LHCN-M2 (cell line): ENCODE measurements at regions not wholly inside any gene's neighbourhood (a gene's known extent, or its start where the extent isn't known, plus 50 kb on each side); places are given as distances from the start of the nearest gene placed in this dataset.

Experiments
- DNase-seq: peaks from one replicate; pipeline ENCODE4 v3.0.0-alpha.2; 2012; ENCODE audit warnings: low read depth

- DNase-seq, result no peak
These were observed 56.4 kb upstream of the SPOCK3 start for GRCh38 chr4:167290678-167291077.

GRCh38 chr4:167308876-167309275 lies 74.6 kb upstream of the SPOCK3 start:
- no peak for DNase-seq

GRCh38 chr4:167321299-167321698 lies 87.0 kb upstream of the SPOCK3 start:
- no peak for DNase-seq

- DNase-seq, result no peak
These were observed 105.5 kb upstream of the SPOCK3 start for GRCh38 chr4:167339781-167340180.

GRCh38 chr4:167359711-167360110 lies 125.4 kb upstream of the SPOCK3 start:
- no peak for DNase-seq

- DNase-seq, result no peak
These were observed 145.0 kb upstream of the SPOCK3 start for GRCh38 chr4:167379076-167379835.

GRCh38 chr4:167380964-167381363 lies 146.7 kb upstream of the SPOCK3 start:
- DNase-seq, result no peak

GRCh38 chr4:167383291-167383690 lies 149.0 kb upstream of the SPOCK3 start:
- no peak for DNase-seq

GRCh38 chr4:167397586-167397985 lies 163.3 kb upstream of the SPOCK3 start:
- no peak for DNase-seq

GRCh38 chr4:167399201-167399600 lies 164.9 kb upstream of the SPOCK3 start:
- DNase-seq, result no peak

- DNase-seq, result no peak
These were observed 171.9 kb upstream of the SPOCK3 start for GRCh38 chr4:167406181-167406580.

GRCh38 chr4:167415461-167415860 lies 181.2 kb upstream of the SPOCK3 start:
- DNase-seq, result no peak

GRCh38 chr4:167419468-167420140 lies 185.3 kb upstream of the SPOCK3 start:
- no peak for DNase-seq

- DNase-seq, result no peak
These were observed 186.9 kb upstream of the SPOCK3 start for GRCh38 chr4:167421201-167421600.

GRCh38 chr4:167424341-167425256 lies 190.3 kb upstream of the SPOCK3 start:
- DNase-seq, result no peak

GRCh38 chr4:167428156-167428555 lies 193.9 kb upstream of the SPOCK3 start:
- no peak for DNase-seq

GRCh38 chr4:167431371-167431770 lies 197.1 kb upstream of the SPOCK3 start:
- DNase-seq, result no peak

- no peak for DNase-seq
These were observed 201.5 kb upstream of the SPOCK3 start for GRCh38 chr4:167435786-167436185.

- DNase-seq, result no peak
These were observed 209.5 kb upstream of the SPOCK3 start for GRCh38 chr4:167443841-167444240.

- DNase-seq, result no peak
These were observed 218.7 kb upstream of the SPOCK3 start for GRCh38 chr4:167452922-167453430.

- DNase-seq, result no peak
These were observed 222.3 kb upstream of the SPOCK3 start for GRCh38 chr4:167456619-167457018.

- no peak for DNase-seq
These were observed 235.1 kb upstream of the SPOCK3 start for GRCh38 chr4:167469436-167469835.
